Natural killer cell (primary cell): ENCODE measurements at regions not wholly inside any gene's neighbourhood (a gene's known extent, or its start where the extent isn't known, plus 50 kb on each side); places are given as distances from the start of the nearest gene placed in this dataset.
"Not testable (repeated sequence)": the region's sequence is repeated elsewhere in the genome, so short reads cannot be mapped to it uniquely, and the experiment has no call there.

Experiments
- ATAC-seq, 3 donors: fragments of 150-1000 bp in 2 of 3; fragments of 200-7000 bp in 1 of 3; cut with Tn5 transposase; 1 replicate in 1 of 3; 2 replicates in 2 of 3; pipeline ENCODE4 v1.10.0; 2021; ENCODE audit warnings: mild to moderate bottlenecking in 2 of 3, moderate library complexity in 2 of 3
- DNase-seq, 2 donors: peaks; one replicate each; pipeline versions ENCODE4 v3.0.0 to v3.0.0-alpha.2; 2013 to 2021; ENCODE audit warnings: mixed read lengths in 1 of 2
- H3K27ac ChIP-seq: one replicate; pipeline ENCODE4 v1.5.1; 2013; ENCODE audit warnings: mild to moderate bottlenecking, low read length
- H3K27me3 ChIP-seq: one replicate; pipeline ENCODE4 v1.6.1; 2013; ENCODE audit warnings: low read length; ENCODE audit not compliant: control insufficient read depth, insufficient read depth
- H3K36me3 ChIP-seq: one replicate; pipeline ENCODE4 v1.6.1; 2013; ENCODE audit warnings: low read length; ENCODE audit not compliant: control insufficient read depth, insufficient read depth
- H3K4me1 ChIP-seq: one replicate; pipeline ENCODE4 v1.6.1; 2013; ENCODE audit warnings: low read length; ENCODE audit not compliant: control insufficient read depth, insufficient read depth
- H3K4me3 ChIP-seq: one replicate; pipeline ENCODE4 v1.5.1; 2013; ENCODE audit warnings: low read length
- H3K9me3 ChIP-seq: one replicate; pipeline ENCODE4 v1.6.1; 2013; ENCODE audit warnings: low read length; ENCODE audit not compliant: control insufficient read depth, insufficient read depth
- H3K27ac Mint-ChIP-seq, 2 donors: one replicate each; pipeline ENCODE4 v1.8.0; 2022; ENCODE audit warnings: mild to moderate bottlenecking in 2 of 2, mixed read lengths in 2 of 2, moderate library complexity in 1 of 2
- H3K27me3 Mint-ChIP-seq, 2 donors: one replicate each; pipeline ENCODE4 v1.8.0; 2022; ENCODE audit warnings: low read depth in 2 of 2, mixed read lengths in 2 of 2
- H3K36me3 Mint-ChIP-seq: one replicate; pipeline ENCODE4 v1.8.0; 2022; ENCODE audit warnings: mixed read lengths
- H3K4me1 Mint-ChIP-seq, 2 donors: one replicate each; pipeline ENCODE4 v1.8.0; 2022; ENCODE audit warnings: mixed read lengths in 2 of 2
- H3K4me3 Mint-ChIP-seq: one replicate; pipeline ENCODE4 v1.8.0; 2022; ENCODE audit warnings: mild to moderate bottlenecking, moderate library complexity, mixed read lengths
- H3K9me3 Mint-ChIP-seq, 2 donors: one replicate each; pipeline ENCODE4 v1.8.0; 2022; ENCODE audit warnings: mixed read lengths in 2 of 2
- WGBS: methylation state at CpG from one replicate; pipeline ENCODE4 v1.1.7; 2013; ENCODE audit warnings: missing lambda C conversion rate; ENCODE audit not compliant: insufficient coverage; 5-methylcytosine and 5-hydroxymethylcytosine counted together
- intact Hi-C: fragments of 100-400 bp; cut with micrococcal nuclease; formaldehyde crosslinking; loops from one replicate; pipeline ENCODE4 v1.14.2; 2022
- TF ChIP-seq, protein P1 (sequence below): fragments of 200-600 bp; IDR thresholded peaks from one replicate; pipeline ENCODE4 v1.8.0; 2022; ENCODE audit warnings: antibody characterized with exemption

DNA sequence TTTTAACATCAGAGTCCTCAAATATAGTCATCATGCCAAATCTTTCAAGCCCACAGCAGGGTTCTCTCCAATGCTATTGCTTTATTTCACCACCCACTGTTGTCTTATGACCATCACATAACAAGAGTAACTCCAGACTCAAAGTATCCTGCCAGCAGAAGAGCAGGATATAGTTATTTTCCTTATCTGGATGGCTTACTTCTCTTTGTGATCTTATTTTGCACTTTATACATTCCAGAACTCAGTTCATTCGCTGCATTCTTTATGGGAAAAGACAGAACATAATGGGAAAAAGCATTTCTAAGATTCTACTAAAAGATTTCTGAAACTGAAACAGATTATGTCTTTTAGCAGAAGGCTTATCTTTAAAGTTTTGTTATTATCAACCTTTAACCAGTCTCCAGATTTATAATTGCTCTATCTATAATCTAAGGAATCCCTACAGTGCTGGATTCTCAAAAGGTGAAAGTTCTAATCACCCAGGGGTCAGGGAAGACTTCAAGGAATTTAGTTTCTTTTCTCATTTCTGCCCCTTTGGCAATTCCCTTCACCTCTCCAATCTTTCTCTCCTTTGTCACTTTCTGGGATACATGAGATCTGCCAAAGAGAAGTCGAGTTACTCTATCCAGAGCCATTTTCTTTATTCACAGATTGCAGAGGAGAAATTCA lies 190.4 kb downstream of the TPBG start:
- peaks cover 12 to 14% of the 10 kb centered on the region in 2 donors for H3K9me3 Mint-ChIP-seq

DNA sequence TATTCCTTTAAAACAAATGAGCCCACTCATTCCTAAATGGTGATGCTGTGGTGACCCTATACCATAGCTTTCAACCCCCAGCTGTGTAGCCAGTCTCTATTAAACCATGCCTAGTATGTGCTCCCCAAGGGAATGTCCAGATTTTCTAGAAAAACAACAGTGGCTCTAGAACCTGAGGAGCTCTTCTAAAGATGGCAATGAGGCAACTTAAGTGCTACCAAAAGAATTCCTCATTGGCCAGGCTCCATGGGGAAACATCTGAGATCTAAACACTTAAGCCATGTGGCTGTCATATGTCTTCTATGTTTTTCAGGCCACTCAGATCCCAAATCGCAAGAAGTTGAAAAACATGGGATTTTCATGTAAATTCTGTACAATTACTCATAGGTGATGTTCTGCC lies 191.0 kb downstream of the TPBG start:
- intact Hi-C loops: no loop called here
- Mint-ChIP-seq H3K4me1 (no peaks in the 10 kb centered on the region), H3K9me3 (peaks cover 12 to 14% of the 10 kb centered on the region in 2 donors), H3K36me3 (no peaks in the 10 kb centered on the region), H3K27ac (no peak overlapping the region), H3K27me3 (no peaks in the 10 kb centered on the region), H3K4me3 (no peak overlapping the region)
- TF ChIP-seq, protein P1, sequence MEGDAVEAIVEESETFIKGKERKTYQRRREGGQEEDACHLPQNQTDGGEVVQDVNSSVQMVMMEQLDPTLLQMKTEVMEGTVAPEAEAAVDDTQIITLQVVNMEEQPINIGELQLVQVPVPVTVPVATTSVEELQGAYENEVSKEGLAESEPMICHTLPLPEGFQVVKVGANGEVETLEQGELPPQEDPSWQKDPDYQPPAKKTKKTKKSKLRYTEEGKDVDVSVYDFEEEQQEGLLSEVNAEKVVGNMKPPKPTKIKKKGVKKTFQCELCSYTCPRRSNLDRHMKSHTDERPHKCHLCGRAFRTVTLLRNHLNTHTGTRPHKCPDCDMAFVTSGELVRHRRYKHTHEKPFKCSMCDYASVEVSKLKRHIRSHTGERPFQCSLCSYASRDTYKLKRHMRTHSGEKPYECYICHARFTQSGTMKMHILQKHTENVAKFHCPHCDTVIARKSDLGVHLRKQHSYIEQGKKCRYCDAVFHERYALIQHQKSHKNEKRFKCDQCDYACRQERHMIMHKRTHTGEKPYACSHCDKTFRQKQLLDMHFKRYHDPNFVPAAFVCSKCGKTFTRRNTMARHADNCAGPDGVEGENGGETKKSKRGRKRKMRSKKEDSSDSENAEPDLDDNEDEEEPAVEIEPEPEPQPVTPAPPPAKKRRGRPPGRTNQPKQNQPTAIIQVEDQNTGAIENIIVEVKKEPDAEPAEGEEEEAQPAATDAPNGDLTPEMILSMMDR: no peak
- 92% methylated on average over 1 of the region's 1 CpG for WGBS
- Histone ChIP-seq H3K27ac (no peak overlapping the region), H3K4me1 (no peaks in the 10 kb centered on the region), H3K27me3 (no peaks in the 10 kb centered on the region), H3K36me3 (no peaks in the 10 kb centered on the region), H3K4me3 (no peak overlapping the region), H3K9me3 (peaks cover 3% of the 10 kb centered on the region)
- ATAC-seq (no peak), DNase-seq (no peak)

More for the DNA sequence above, 190.4 kb downstream of the TPBG start:
- no peak overlapping the region for H3K4me3 ChIP-seq
- no peak for DNase-seq
- no peak overlapping the region for H3K27ac Mint-ChIP-seq
- H3K36me3 Mint-ChIP-seq: no peaks in the 10 kb centered on the region
- no peaks in the 10 kb centered on the region for H3K27me3 ChIP-seq
- H3K27ac ChIP-seq: no peak overlapping the region
- ATAC-seq: no peak
- H3K4me1 ChIP-seq: no peaks in the 10 kb centered on the region
- no peaks in the 10 kb centered on the region for H3K4me1 Mint-ChIP-seq
- H3K36me3 ChIP-seq: no peaks in the 10 kb centered on the region
- 73% methylated on average over 1 of the region's 2 CpGs for WGBS
- H3K9me3 ChIP-seq: peaks cover 3% of the 10 kb centered on the region
- no peak overlapping the region for H3K4me3 Mint-ChIP-seq
- intact Hi-C loops: no loop called here
- TF ChIP-seq, protein P1: no peak
- no peaks in the 10 kb centered on the region for H3K27me3 Mint-ChIP-seq

DNA sequence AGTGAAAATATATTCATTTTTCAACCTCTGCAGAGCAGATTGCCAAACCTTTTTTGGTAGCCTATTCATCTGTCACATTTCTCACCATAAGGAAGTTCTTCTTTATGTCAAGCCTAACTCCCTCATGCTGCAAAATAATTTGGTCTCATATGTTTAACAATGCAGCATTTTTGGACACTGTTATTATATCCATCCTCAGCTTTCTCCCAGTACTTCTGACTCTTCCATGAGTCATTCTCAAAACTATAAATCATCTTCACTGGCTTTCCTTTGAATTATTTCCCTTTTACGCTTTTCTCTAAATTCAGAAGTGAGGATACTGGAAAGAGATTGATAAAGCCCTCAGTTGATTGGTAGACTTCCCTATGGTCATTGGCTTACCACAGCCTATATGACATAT lies 192.2 kb downstream of the TPBG start:
- no peaks in the 10 kb centered on the region for H3K27me3 Mint-ChIP-seq
- no peak overlapping the region for H3K27ac Mint-ChIP-seq
- DNase-seq: no peak
- TF ChIP-seq, protein P1: no peak
- H3K4me3 Mint-ChIP-seq: no peak overlapping the region
- no peaks in the 10 kb centered on the region for H3K36me3 Mint-ChIP-seq
- Histone ChIP-seq H3K9me3 (peaks cover 3% of the 10 kb centered on the region), H3K4me3 (no peak overlapping the region), H3K4me1 (no peaks in the 10 kb centered on the region), H3K27me3 (no peaks in the 10 kb centered on the region), H3K36me3 (no peaks in the 10 kb centered on the region), H3K27ac (no peak overlapping the region)
- H3K9me3 Mint-ChIP-seq: peaks cover 8 to 10% of the 10 kb centered on the region in 2 donors
- no CpG with 5 or more reads among the region's 1 CpG for WGBS
- no peaks in the 10 kb centered on the region for H3K4me1 Mint-ChIP-seq
- intact Hi-C loops: no loop called here
- no peak for ATAC-seq

DNA sequence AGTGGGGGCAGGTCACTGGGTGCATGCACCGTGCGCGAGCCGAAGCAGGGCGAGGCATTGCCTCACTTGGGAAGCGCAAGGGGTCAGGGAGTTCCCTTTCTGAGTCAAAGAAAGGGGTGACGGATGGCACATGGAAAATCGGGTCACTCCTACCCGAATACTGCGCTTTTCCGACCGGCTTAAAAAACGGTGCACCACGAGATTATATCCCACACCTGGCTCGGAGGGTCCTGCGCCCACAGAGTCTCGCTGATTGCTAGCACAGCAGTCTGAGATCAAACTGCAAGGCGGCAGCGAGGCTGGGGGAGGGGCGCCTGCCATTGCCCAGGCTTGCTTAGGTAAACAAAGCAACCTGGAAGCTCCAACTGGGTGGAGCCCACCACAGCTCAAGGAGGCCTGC lies 194.9 kb downstream of the TPBG start:
- H3K4me1 Mint-ChIP-seq, H3K27ac Mint-ChIP-seq, H3K36me3 ChIP-seq, H3K27me3 ChIP-seq, H3K9me3 ChIP-seq, ATAC-seq, H3K27me3 Mint-ChIP-seq, H3K27ac ChIP-seq, DNase-seq, H3K4me3 Mint-ChIP-seq, H3K9me3 Mint-ChIP-seq, H3K4me3 ChIP-seq, H3K4me1 ChIP-seq, H3K36me3 Mint-ChIP-seq, intact Hi-C loops: not testable (repeated sequence)
- 97% methylated on average over 17 of the region's 20 CpGs for WGBS
